GM21447 (cell line): ENCODE measurements at regions not wholly inside any gene's neighbourhood (a gene's known extent, or its start where the extent isn't known, plus 50 kb on each side); places are given as distances from the start of the nearest gene placed in this dataset.
"Not testable (repeated sequence)": the region's sequence is repeated elsewhere in the genome, so short reads cannot be mapped to it uniquely, and the experiment has no call there.

Experiments
- ATAC-seq: cut with Tn5 transposase; IDR thresholded peaks from one replicate; pipeline ENCODE4 v1.9.1; 2021; ENCODE audit not compliant: unreplicated experiment

DNA sequence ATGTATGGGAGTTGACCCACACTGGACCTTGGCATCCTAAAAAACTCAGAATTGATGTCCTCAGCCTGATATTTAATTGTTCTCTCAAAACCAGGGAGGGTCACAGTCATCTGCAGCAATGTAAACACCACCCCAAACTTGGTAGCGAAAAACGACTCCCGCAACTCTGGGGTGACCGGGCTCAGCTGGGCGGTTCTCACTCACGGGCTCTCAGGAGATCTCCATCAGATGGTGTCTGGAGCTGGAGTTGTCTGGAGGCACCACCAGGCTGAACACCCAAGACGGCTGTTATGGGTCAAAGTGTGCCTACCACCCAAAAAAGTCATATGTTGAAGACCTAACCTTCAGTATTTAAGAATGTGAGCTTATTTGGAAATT, 50.9 kb upstream of the NXT1 start:
- no peak for ATAC-seq

DNA sequence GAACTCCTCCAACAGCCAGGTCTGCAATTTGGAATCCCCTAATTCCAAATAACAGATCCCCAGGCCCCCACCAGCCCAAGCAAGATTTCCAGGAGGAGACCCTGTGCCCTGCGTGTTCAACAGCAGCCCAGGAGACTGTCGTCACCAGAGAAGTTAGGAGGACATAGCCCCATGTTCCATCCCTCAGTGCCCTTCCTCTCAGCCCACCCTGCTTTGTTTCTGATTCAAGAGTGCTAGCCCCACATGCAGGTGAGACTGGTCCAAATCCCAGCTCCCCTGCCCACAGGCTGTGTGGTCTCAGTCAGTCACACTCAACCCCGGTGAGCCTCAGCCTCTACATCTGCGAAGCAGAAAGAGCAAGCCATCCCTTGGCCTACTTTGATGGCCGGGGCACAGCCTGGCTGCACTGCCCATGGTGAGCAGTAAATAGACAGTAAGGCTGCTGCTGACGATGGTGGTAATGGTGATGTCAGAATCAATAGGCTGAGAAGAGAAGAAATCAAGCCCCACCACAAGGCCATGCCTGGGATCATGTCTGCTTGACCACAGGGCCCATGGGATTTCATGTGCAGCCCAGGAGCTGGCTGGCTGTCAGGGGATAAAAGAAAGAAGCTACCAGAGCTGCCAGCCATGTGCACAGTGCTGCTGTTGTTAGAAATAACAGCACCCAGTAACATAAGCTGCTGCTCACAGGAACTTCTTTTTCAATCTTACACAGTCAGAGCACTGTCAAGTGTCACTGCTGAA, 51.5 kb upstream of the NXT1 start:
- ATAC-seq = no peak

DNA sequence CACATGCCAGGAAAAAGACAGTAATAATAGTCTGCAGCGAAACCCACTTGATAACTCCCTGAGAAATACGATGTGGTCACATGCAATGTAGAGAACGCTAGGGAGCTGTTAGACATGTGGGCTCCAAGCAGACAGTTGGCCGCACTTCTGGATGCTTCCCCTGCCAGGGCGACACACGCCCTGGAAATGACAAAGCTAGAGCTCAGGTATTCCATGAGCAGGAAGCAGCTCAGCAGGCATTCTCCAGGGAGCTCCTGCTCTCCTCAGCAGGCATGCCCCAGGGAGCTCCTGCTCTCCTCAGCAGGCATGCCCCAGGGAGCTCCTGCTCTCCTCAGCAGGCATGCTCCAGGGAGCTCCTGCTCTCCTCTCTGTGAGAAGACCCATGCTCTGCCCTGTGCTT, 52.4 kb upstream of the NXT1 start:
- ATAC-seq = no peak

DNA sequence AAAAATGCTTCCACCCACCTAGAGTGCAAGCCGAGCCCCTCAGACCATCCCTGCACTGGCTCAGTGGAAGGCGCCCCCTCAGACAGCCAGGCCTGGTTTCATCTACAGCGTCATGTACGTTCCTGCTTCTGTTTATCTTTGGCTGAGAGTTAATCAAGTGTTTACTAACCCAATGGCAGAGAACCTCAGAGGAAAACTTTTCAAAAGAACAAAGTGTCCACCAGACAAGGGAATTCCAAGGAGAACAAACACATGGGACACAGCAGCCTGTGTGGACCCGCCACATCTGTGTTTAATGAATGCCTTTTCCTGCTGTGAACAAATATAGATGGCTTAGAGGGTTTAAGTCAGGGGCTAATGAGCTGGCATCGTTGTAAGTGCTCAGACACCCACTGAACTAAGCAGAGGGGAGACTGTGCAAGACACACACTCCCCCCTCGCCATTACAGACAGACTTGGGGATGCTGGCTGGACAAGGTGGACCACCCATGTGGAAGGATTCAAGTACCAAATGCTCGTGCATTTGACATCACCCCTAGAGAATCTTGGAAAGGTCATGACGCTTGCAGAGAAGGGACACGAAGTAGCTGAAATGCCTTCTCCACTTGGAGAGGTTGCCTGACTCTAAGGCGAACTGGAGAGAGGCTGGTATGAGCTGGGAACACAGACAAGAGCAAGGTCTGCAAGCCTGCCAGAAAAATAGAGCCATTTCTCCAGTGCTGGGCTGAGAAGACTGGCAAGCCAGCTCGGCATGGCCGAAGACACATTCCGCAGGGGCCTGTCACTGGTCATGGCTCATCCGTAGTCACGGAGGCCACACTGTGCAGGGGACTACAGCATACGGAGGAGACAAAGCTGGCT, 53.5 kb upstream of the NXT1 start:
- ATAC-seq = no peak

DNA sequence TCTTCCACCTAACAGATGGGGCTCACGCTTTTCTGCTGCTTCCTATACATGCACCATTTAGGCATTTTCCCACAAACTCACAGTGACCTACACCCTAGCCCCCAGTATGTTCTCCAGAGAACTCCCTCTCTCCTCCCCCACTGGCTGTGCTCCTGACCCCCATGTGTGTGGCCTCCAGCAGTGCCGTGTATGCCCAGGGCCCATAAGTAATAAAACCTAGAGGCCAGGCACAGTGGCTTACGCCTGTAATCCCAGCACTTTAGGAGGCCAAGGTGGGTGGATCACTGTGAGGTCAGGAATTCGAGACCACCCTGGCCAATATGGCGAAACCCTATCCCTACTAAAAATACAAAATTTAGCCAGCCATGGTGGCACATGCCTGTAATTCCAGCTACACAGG, 54.7 kb upstream of the NXT1 start:
- ATAC-seq = no peak

DNA sequence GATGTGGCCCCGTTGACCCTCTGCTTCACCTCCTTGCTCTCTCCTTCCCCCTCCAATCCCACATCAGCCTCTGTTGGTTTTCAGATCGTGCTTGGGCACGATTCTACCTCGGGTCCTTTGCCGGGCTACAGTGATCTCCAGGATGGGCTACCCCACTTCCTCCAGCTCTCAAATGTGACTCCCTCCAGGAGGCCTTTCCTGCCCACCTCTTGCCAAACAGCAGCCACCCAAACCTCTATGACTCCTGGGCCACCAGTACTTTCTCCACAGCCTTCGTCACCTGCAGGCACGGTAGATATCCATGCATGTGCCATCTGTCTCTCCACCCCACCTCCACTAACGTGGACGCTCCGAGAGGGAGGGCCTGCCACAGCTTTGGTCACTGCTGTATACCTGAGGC, 55.9 kb upstream of the NXT1 start:
- no peak for ATAC-seq

DNA sequence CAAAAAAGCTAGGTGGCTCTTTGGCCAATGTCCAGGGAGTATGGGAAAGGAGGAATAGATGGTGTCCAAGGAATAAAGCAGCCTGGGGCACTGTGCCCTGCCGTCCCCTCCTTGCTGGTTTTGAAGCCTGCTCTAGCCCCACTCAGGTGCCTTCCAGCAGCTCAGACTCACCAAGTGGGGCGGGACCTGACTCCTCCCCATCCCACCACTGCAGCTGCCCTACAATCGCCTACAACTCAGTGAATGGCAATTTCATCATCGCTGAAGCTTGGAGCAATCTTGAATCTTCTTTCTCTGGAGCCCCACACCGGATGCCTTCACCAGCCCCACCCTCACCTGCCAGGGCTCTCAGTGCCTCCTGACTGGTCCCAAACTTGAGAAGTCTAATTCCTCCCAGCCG, 56.4 kb upstream of the NXT1 start:
- no peak for ATAC-seq

DNA sequence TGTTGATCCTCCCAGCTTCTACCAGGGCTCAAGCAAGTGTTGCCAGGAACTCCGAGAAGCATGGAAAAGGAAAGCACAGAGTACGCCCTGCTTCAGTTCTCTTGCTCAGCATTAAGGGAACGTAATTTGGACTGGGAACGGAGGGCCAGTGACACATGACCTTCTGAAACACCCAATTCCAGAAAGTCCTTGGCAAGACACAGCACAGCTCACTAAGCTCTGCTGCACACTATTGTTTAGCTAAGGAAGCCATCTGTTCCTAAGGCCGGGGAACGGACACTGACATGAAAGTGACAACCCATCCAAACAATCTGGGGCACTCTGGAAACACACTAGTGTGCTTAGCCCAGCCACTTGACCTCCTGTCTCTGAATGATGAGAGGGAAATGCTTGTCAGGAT, 56.9 kb upstream of the NXT1 start:
- no peak for ATAC-seq

DNA sequence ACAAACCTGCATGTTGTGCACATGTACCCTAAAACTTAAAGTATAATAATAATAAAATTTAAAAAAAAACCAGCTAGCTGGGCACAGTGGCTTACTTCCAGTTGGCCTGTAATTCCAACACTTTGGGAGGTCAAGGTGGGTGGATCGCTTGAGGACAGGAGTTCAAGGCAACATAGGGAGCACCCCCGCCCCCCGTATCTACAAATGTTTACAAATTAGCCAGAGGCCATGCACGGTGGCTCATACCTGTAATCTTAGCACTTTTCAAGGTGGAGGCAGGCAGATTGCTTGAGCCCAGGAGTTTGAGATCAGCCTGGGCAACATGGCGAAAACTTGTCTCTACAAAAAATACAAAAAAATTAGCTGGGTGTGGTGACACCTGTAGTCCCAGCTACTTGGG, 58.3 kb upstream of the NXT1 start:
- not testable (repeated sequence) for ATAC-seq

DNA sequence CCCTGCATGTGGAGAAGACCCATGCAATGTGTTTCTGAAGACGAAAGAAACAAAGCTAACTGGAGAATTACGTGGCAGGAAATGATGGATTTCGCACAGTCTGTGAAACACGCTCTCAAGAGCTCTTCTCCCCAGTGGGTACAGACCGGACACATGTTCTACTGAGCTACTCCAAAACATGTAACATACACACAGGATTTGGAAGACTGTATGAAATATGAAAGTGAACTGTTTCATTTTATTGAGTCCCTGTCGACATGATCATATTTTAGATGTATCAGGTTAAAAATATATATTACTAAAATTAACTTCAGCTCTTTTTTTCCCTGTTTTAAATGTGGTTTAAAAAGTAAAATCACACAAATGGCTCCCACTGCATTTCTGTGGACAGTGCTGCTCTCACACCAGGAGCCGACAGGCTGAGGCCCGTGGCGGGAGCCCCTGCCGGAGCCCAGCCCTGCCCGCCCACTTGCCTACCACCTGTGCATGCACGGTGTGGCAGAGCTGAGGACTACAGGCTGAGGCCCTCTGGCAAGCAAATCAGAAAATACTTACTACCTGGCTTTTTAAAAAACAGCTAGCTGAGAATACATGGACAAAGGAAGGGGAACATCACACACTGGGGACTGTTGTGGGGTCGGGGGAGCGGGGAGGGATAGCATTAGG, 58.9 kb upstream of the NXT1 start:
- ATAC-seq = no peak

DNA sequence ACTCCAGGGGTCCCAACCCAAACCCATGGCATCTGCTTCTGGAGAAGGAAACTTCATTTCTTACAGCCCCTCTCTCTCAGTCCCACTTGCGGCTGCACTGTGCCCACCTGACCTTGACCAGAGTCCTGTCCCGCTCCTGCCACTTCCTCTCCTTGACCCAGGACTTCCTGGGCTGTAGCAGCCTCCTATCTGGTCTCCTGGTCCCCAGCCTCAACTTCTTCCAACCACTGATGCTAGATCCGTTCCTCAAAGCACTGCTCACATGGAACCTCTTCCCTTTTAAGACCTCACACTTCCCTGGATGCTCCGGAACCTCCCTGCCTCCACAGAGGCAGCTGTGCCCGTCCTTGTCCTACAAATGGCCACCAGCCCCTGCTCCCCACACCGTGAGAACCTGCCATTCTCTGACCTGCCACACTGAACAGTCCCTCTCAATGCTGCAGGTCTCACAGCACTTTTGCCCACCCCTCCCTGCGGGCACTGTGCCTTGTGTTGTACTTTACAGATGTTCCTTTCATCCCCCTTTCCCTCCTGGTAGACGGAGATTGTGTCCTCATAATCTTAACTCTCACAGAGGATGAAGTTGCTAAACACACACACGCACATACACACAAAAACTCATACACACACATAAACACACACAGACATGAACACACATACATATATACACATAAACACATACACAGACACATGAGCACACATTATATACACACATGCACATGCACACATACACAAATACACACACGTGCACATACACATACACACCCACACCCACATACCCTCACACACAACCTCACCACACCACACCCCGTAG, 59.6 kb upstream of the NXT1 start:
- ATAC-seq = no peak

DNA sequence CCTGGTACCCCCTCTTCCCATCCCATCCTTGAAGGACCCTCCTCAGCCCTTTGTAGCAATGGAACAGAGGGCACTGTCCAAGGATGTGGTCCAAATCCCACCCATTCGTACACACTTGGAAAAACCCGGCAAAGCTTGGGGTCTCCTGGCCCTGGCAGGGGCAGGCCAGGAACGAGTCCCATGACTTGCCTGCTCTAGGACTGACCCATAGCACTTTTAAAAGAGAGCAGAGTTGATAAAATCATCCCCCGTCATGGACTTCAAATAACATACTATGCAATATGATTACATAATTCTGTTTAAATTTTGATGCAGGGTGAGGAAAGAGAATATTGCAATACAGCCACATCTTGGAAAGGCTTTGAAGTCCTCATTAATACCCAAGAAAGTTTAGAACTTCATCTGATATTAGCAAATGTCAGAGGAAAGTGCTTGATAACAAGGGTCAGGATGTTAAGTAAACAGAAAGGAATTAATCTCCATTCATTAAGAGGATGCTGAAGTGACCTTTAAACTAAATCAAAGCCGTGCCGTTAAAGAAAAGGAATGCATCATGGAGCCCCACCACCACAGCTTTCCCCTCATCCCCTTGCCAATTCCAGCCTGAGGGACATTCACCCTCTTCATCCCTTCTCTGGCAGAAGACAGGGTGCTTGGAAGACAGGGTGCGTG, 60.7 kb upstream of the NXT1 start:
- no peak for ATAC-seq

DNA sequence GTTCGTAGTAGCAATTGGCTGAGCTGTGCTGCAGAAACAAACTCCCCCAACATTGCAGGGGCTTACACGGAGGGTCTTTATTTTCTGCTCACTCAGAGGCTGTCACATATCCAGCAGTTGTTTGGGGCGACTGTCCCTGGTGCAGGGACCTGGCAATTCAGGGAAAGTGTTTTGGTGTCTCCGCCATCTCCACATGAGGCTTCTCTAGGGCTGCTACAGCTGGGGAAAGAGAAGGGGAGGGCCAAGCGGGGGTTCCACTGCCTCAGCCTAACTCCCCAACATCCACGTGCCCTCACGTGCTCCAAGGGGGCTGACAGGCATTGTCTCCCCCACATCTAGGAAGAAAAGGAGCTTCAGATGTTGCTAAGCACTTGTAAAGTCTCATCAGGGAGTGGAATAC, 61.3 kb upstream of the NXT1 start:
- ATAC-seq = no peak

DNA sequence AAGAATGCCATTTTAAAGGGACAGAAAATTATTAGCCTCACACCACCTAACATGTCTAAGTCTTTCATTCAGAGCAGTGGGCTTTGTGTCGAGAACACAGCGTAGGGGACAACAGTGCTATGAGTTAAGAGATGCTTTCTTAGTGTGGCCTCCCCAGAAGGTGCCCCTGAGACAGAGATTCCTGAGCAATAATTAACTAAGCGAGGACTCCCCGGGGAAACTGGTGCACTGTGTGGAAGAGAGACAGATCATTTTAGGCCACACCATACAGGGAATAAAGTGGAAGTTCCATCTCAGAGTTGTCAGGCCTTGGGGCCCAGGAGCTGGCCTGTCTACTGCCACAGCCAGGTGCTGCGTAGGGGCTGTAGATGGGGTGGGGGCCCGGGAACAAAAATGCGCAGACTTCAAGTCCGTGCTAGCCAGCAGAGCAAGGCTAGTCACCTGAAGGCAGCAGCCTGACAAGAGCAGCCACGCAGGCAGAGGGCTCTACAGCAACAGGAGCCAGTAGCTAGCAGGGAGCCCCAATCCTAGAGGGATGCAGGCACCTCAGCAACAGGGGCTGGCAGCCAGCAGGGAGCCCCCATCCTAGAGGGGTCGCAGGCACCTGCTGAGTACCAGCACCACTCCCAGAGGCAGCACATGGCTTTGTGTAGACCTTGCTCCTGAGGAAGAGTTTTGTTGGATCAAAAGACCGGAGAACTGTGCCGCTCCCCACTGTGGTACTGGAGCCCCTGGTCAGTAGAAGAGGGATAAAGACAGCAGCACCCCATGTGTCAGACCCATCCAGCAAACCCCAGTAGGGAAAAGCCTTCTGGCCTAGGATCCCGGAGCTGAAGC, 63.0 kb upstream of the NXT1 start:
- no peak for ATAC-seq

DNA sequence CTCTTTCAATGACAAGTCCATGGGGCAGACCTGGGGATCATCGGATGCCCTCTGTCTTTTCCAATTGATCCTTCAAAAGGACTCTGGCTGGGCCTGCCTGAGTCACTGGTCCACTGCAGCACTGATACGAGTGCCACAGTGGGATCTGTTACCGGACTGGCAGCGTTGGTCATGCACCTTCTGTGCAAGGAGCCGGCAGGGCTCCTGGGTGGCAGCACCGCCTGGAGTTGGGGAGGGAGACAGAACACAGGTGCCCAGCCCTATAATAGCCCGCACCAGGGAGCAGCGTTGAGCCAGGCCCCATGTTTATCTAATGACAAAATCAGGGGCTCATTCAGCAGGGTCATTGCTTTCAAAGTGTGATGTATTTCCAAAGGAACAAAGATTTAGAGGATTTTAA, 64.2 kb upstream of the NXT1 start:
- no peak for ATAC-seq

DNA sequence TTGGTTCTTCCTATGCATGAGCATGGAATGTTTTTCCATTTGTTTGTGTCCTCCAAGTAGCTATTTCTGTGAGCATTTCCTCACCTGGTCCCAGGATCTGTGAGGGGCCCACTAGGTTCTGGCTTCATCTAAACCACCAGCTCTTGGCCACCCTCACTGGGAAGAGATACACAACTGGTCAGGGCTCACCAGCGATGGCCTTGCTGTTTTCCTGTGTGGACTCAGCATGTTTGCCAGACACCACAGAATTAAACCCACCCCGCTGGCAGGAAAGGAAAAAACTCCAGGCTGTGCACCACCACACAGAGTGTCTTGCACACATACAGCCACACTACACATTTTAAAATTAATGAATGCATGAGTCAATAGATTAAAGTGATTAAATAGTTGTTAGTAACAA, 65.1 kb upstream of the NXT1 start:
- no peak for ATAC-seq

DNA sequence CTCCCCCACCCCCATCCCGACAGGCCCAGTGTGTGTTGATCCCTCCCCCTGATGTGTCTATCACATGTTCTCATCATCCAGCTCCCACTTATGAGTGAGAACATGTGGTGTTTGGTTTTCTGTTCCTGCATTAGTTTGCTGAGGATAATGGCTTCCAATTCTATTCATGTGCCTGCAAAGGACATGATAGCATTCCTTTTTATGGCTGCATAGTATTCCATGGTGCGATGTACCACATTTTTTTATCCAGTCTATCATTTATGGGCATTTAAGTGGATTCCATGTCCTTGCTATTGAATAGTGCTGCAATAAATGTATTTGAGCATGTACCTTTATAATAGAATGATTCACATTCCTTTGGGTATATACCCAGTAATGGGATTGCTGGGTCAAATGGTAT, 66.6 kb upstream of the NXT1 start:
- no peak for ATAC-seq

DNA sequence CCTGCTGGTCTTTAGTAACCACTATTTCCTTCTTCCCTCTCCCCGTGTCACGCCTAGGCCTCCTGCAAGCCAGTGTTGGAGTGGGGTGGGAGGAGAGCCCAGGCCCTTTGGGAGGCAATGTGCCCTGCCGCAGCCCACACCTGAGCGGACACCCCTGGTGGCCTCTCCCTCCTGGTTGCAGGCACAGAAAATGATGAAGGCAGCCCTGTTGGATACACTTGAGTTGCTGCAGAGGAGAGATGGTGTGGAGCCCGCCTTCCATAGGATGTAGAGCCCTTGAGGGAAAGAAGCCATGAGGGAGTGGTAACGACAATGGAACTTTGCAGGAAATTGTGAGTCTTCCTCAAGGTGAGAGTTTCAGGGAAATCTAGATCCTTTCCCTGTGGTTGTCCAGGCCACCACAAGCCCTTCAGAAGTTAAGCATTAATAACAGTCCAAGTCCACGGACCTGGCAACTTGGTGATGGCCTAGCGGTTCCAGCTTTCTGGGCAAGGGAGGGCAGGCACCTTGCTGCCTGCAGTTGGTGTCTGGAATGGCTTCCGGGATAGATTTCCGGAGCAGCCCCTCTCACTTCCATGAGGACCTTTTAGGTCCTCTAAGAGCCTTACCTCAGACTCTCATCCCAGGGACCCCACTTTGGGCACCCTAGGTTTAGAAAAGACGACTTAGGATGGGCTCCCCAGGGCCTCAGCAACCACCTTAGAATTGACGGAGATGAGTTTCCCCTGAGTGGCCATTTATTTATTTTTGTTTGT, 67.3 kb upstream of the NXT1 start:
- no peak for ATAC-seq

DNA sequence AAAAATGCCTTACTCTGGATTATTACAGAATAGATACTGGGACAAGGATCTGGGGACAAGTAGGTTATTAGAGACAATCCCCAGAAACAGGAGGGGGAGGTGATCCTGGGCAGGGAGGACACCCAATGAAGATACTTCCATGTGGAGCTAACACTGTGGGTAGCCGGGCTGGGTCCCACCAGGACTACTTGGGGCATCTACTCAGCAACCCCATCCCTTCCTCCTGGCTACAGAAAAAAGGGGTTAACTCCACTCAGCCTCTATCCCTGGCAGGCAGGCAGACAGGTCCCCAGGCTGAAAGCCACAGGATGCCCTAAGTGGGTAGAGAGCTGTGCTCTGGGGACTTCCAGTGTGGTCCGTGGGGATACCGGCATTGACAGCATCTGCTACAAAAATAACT, 68.0 kb upstream of the NXT1 start:
- no peak for ATAC-seq
